ENCODE measurements at regions not wholly inside any gene's neighbourhood (a gene's known extent, or its start where the extent isn't known, plus 50 kb on each side); places are given as distances from the start of the nearest gene placed in this dataset.

DNA sequence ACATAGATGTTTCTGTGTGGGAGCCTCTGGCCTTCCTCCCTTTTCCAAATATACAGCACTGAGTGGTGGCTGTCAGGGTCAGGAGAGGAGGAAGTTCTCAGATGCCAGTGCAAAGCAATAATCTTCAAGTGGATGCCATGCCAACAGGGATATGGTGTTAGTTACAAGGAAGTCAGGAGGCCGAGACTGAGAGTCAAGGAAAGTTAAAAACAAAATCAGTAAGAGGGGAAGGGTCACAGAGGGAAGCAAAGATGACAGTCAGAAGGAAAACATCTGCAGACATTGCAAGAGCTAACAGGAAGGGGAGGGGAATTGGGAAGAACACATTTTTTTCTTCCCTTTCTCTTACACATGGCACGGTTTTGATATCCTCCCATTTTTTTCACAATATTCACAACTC lies 691.4 kb downstream of the ADGRL2 start:
- no peak for TF ChIP-seq CTCF (conservative IDR thresholded peaks at IDR 0.05; ENCODE audit: low read depth, low read length)
- no peak for TF ChIP-seq EZH2 (IDR thresholded peaks at IDR 0.05; ENCODE audit: borderline replicate concordance, low read depth, low read length, poor library complexity, severe bottlenecking)

All from A673 (cell line).